Heart left ventricle (tissue), 13 donors: ENCODE measurements at regions not wholly inside any gene's neighbourhood (a gene's known extent, or its start where the extent isn't known, plus 50 kb on each side); places are given as distances from the start of the nearest gene placed in this dataset.

Experiments used
- CTCF ChIP-seq, 12 donors: fragments of 200-600 bp; sonication (generic) in 4 of 12; IDR thresholded peaks; one replicate each; pipeline versions ENCODE4 v1.5.0 to v1.8.0; 2018 to 2022; ENCODE audit warnings: antibody characterized with exemption in 12 of 12, mild to moderate bottlenecking in 5 of 12
- POLR2A ChIP-seq, 2 donors: fragments of 450-650 bp; IDR thresholded peaks; one replicate each; pipeline ENCODE4 v1.6.1; 2017; ENCODE audit warnings: antibody characterized with exemption in 2 of 2, mild to moderate bottlenecking in 2 of 2, moderate library complexity in 2 of 2
- donor health status: ischemic (EF 13 %, LVEDD 7.1; RV severe dilation, severe dysfunction).
- donor health status: DM: no; HTN: yes; CAD: no.
- donor health status: DM: no; HTN: no; CAD: no.
- donor health status: ischemic (EF 25% LVEDD 6.9; RV normal size, moderate dysfunction).
- donor health status: ischemic (EF 25% LVEDD 5.7; RV mildly dilated, moderate dysfunction).
- donor health status: ischemic (EF 35%, LVEDD 5.7; RV mildly dilated, moderate dysfunction).
- donor health status: nonischemic (EF 11% LVEDD 7.7; RV severe dilation, severe dysfunction).
- donor health status: DM: yes; HTN: yes; CAD: no.
- donor health status: PGD.
- donor health status: ischemic (EF 29% LVEDD 5.4; RV normal size, mild dysfunction).
- donor health status: nonischemic (EF 23%, LVEDD 6.1; RV moderate dilation, normal function).

GRCh38 chr13:61508936-61509335, 93.3 kb upstream of the PCDH20 start:
- TF ChIP-seq CTCF (IDR thresholded peaks at IDR 0.05) (no peak), POLR2A (IDR thresholded peaks at IDR 0.05) (no peak)
